ENCODE measurements at regions not wholly inside any gene's neighbourhood (a gene's known extent, or its start where the extent isn't known, plus 50 kb on each side); places are given as distances from the start of the nearest gene placed in this dataset.

GRCh38 chr4:33911959-33912358 is 2332.4 kb downstream of the ARAP2 start:
- Histone ChIP-seq H3K18ac (ENCODE audit: low read depth in 1 of 2, low read length in 2 of 2) (no peak overlapping the region), H4K8ac (ENCODE audit: low read length) (no peak overlapping the region), H2BK15ac (ENCODE audit: low read depth, poor library complexity, severe bottlenecking) (no peak overlapping the region), H3K23ac (ENCODE audit: low read length in 2 of 2) (no peak overlapping the region), H3K36me3 (ENCODE audit: control insufficient read depth in 1 of 2, insufficient read depth in 2 of 2, low read depth in 1 of 2, low read length in 2 of 2) (no peaks in the 10 kb centered on the region), H3K9ac (ENCODE audit: low read length) (no peak overlapping the region), H3K4me2 (ENCODE audit: low read length, poor library complexity, severe bottlenecking) (no peak overlapping the region), H3K4me1 (ENCODE audit: control insufficient read depth, insufficient read depth, low read depth, low read length) (no peaks in the 10 kb centered on the region), H4K91ac (ENCODE audit: low read length) (no peak overlapping the region), H3K27ac (ENCODE audit: low read length, poor library complexity, severe bottlenecking) (no peak overlapping the region), H2BK5ac (ENCODE audit: low read depth, low read length, poor library complexity, severe bottlenecking) (no peak overlapping the region), H2BK120ac (ENCODE audit: low read depth, low read length) (no peak overlapping the region), H3K9me3 (ENCODE audit: control insufficient read depth, low read length) (peaks cover 71% of the 10 kb centered on the region), H3K79me1 (replicated peaks; ENCODE audit: low read length, poor library complexity, severe bottlenecking) (no peaks in the 10 kb centered on the region), H3K4me3 (ENCODE audit: insufficient read depth in 1 of 2, low read depth in 1 of 2, low read length in 2 of 2) (no peak overlapping the region), H3K27me3 (ENCODE audit: control insufficient read depth in 1 of 2, insufficient read depth in 1 of 2, low read length in 2 of 2) (no peaks in the 10 kb centered on the region), H2AK5ac (ENCODE audit: low read length, severe bottlenecking) (no peak overlapping the region), H3K4ac (ENCODE audit: low read depth in 1 of 2, low read length in 2 of 2) (no peak overlapping the region), H2BK12ac (ENCODE audit: low read length in 2 of 2) (no peak overlapping the region), H2AFZ (ENCODE audit: low read depth, low read length) (no peak overlapping the region), H3K14ac (ENCODE audit: low read length in 2 of 2) (no peak overlapping the region)
- WGBS = no CpG with 5 or more reads among the region's 1 CpG
- DNase-seq = no peak

- 80% methylated on average over 1 of the region's 2 CpGs for WGBS
- DNase-seq = no peak
- no peaks in the 10 kb centered on the region for H3K27me3 ChIP-seq (ENCODE audit: control insufficient read depth in 1 of 2, insufficient read depth in 1 of 2, low read length in 2 of 2)
Measured at GRCh38 chr4:33914386-33914785, 2329.9 kb downstream of the ARAP2 start.

GRCh38 chr4:33923469-33923868 is 2320.8 kb downstream of the ARAP2 start:
- no peak overlapping the region for H3K4me3 ChIP-seq (ENCODE audit: insufficient read depth in 1 of 2, low read depth in 1 of 2, low read length in 2 of 2)
- no peak overlapping the region for H2AFZ ChIP-seq (ENCODE audit: low read depth, low read length)
- no peak for DNase-seq
- no peak overlapping the region for H2BK5ac ChIP-seq (ENCODE audit: low read depth, low read length, poor library complexity, severe bottlenecking)
- no peak overlapping the region for H2BK15ac ChIP-seq (ENCODE audit: low read depth, poor library complexity, severe bottlenecking)
- H2BK12ac ChIP-seq (ENCODE audit: low read length in 2 of 2) = no peak overlapping the region
- H3K79me1 ChIP-seq (replicated peaks; ENCODE audit: low read length, poor library complexity, severe bottlenecking) = no peaks in the 10 kb centered on the region
- no peak overlapping the region for H3K18ac ChIP-seq (ENCODE audit: low read depth in 1 of 2, low read length in 2 of 2)
- no peaks in the 10 kb centered on the region for H3K27me3 ChIP-seq (ENCODE audit: control insufficient read depth in 1 of 2, insufficient read depth in 1 of 2, low read length in 2 of 2)
- H3K36me3 ChIP-seq (ENCODE audit: control insufficient read depth in 1 of 2, insufficient read depth in 2 of 2, low read depth in 1 of 2, low read length in 2 of 2) = no peaks in the 10 kb centered on the region
- no peak overlapping the region for H4K8ac ChIP-seq (ENCODE audit: low read length)
- peaks cover 7% of the 10 kb centered on the region for H3K9me3 ChIP-seq (ENCODE audit: control insufficient read depth, low read length)
- no CpG with 5 or more reads among the region's 1 CpG for WGBS
- H3K4ac ChIP-seq (ENCODE audit: low read depth in 1 of 2, low read length in 2 of 2) = no peak overlapping the region
- no peak overlapping the region for H2AK5ac ChIP-seq (ENCODE audit: low read length, severe bottlenecking)
- peak overlapping the region; percentile 22 for H3K9ac ChIP-seq (ENCODE audit: low read length)
- no peak overlapping the region for H3K4me2 ChIP-seq (ENCODE audit: low read length, poor library complexity, severe bottlenecking)
- no peak overlapping the region for H3K14ac ChIP-seq (ENCODE audit: low read length in 2 of 2)
- H4K91ac ChIP-seq (ENCODE audit: low read length) = no peak overlapping the region
- H3K4me1 ChIP-seq (ENCODE audit: control insufficient read depth, insufficient read depth, low read depth, low read length) = peaks cover 1% of the 10 kb centered on the region
- H3K27ac ChIP-seq (ENCODE audit: low read length, poor library complexity, severe bottlenecking) = no peak overlapping the region
- H2BK120ac ChIP-seq (ENCODE audit: low read depth, low read length) = no peak overlapping the region
- H3K23ac ChIP-seq (ENCODE audit: low read length in 2 of 2) = no peak overlapping the region

More at GRCh38 chr4:33914386-33914785, 2329.9 kb downstream of the ARAP2 start:
- Histone ChIP-seq H3K79me1 (replicated peaks; ENCODE audit: low read length, poor library complexity, severe bottlenecking) (no peaks in the 10 kb centered on the region), H3K9me3 (ENCODE audit: control insufficient read depth, low read length) (peaks cover 83% of the 10 kb centered on the region), H3K9ac (ENCODE audit: low read length) (no peak overlapping the region), H3K36me3 (ENCODE audit: control insufficient read depth in 1 of 2, insufficient read depth in 2 of 2, low read depth in 1 of 2, low read length in 2 of 2) (no peaks in the 10 kb centered on the region), H3K27ac (ENCODE audit: low read length, poor library complexity, severe bottlenecking) (no peak overlapping the region), H4K91ac (ENCODE audit: low read length) (no peak overlapping the region), H3K4me2 (ENCODE audit: low read length, poor library complexity, severe bottlenecking) (no peak overlapping the region), H4K8ac (ENCODE audit: low read length) (no peak overlapping the region), H3K23ac (ENCODE audit: low read length in 2 of 2) (no peak overlapping the region), H2AFZ (ENCODE audit: low read depth, low read length) (no peak overlapping the region), H2BK120ac (ENCODE audit: low read depth, low read length) (no peak overlapping the region), H2BK12ac (ENCODE audit: low read length in 2 of 2) (no peak overlapping the region), H2AK5ac (ENCODE audit: low read length, severe bottlenecking) (no peak overlapping the region), H3K14ac (ENCODE audit: low read length in 2 of 2) (no peak overlapping the region), H3K4me1 (ENCODE audit: control insufficient read depth, insufficient read depth, low read depth, low read length) (no peaks in the 10 kb centered on the region), H3K18ac (ENCODE audit: low read depth in 1 of 2, low read length in 2 of 2) (no peak overlapping the region), H3K4ac (ENCODE audit: low read depth in 1 of 2, low read length in 2 of 2) (no peak overlapping the region), H2BK5ac (ENCODE audit: low read depth, low read length, poor library complexity, severe bottlenecking) (no peak overlapping the region), H3K4me3 (ENCODE audit: insufficient read depth in 1 of 2, low read depth in 1 of 2, low read length in 2 of 2) (no peak overlapping the region), H2BK15ac (ENCODE audit: low read depth, poor library complexity, severe bottlenecking) (no peak overlapping the region)

- Histone ChIP-seq H2AFZ (ENCODE audit: low read depth, low read length) (peak overlapping the region; percentile 54), H3K14ac (ENCODE audit: low read length in 2 of 2) (no peak overlapping the region), H2BK5ac (ENCODE audit: low read depth, low read length, poor library complexity, severe bottlenecking) (no peak overlapping the region)
Measured at GRCh38 chr4:33924239-33924638, 2320.1 kb downstream of the ARAP2 start.

More at GRCh38 chr4:33924239-33924638, 2320.1 kb downstream of the ARAP2 start:
- Histone ChIP-seq H3K36me3 (ENCODE audit: control insufficient read depth in 1 of 2, insufficient read depth in 2 of 2, low read depth in 1 of 2, low read length in 2 of 2) (no peaks in the 10 kb centered on the region), H4K91ac (ENCODE audit: low read length) (no peak overlapping the region), H3K4me3 (ENCODE audit: insufficient read depth in 1 of 2, low read depth in 1 of 2, low read length in 2 of 2) (peak overlapping the region in 1 of 2 experiments; percentile 59), H3K9me3 (ENCODE audit: control insufficient read depth, low read length) (peaks cover 4% of the 10 kb centered on the region), H3K79me1 (replicated peaks; ENCODE audit: low read length, poor library complexity, severe bottlenecking) (no peaks in the 10 kb centered on the region), H3K23ac (ENCODE audit: low read length in 2 of 2) (no peak overlapping the region), H3K27ac (ENCODE audit: low read length, poor library complexity, severe bottlenecking) (no peak overlapping the region), H3K4me1 (ENCODE audit: control insufficient read depth, insufficient read depth, low read depth, low read length) (peaks cover 1% of the 10 kb centered on the region), H3K27me3 (ENCODE audit: control insufficient read depth in 1 of 2, insufficient read depth in 1 of 2, low read length in 2 of 2) (no peaks in the 10 kb centered on the region), H2BK12ac (ENCODE audit: low read length in 2 of 2) (peak overlapping the region; percentile 21 to 61), H3K9ac (ENCODE audit: low read length) (peak overlapping the region; percentile 68), H3K4ac (ENCODE audit: low read depth in 1 of 2, low read length in 2 of 2) (peak overlapping the region in 1 of 2 experiments; percentile 39), H3K4me2 (ENCODE audit: low read length, poor library complexity, severe bottlenecking) (no peak overlapping the region), H2BK15ac (ENCODE audit: low read depth, poor library complexity, severe bottlenecking) (peak overlapping the region; percentile 19), H2AK5ac (ENCODE audit: low read length, severe bottlenecking) (no peak overlapping the region), H2BK120ac (ENCODE audit: low read depth, low read length) (no peak overlapping the region), H4K8ac (ENCODE audit: low read length) (peak overlapping the region; percentile 89), H3K18ac (ENCODE audit: low read depth in 1 of 2, low read length in 2 of 2) (peak overlapping the region in 1 of 2 experiments; percentile 59)
- 21% methylated on average over 7 of the region's 7 CpGs for WGBS
- peak; percentile 84 for DNase-seq
